ENCODE measurements at regions not wholly inside any gene's neighbourhood (a gene's known extent, or its start where the extent isn't known, plus 50 kb on each side); places are given as distances from the start of the nearest gene placed in this dataset.

DNA sequence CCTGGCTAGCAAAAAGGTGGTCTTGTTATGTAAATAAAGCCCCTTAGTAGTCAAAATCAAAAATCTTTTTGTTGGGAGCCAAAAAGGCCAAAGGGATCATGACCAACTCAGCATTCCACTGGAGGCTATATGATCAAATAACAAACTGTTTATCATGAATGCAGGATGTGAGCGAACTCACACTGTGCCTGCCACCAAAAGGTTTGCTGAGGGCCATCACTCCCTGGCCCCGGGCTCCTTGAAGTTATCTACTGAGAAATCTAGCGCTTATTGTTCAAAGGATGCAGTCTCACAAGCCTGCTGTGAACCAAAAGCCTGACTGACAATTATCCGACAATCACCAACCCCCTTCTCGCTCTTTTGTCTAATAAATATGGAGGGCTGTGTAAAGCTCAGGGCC lies 107.2 kb upstream of the DDHD1 start:
- Histone ChIP-seq H3K9me3 (ENCODE audit: control insufficient read depth, low read length) (peaks cover 91% of the 10 kb centered on the region), H3K27ac (ENCODE audit: low read depth, low read length) (peak overlapping the region; percentile 0), H3K4me3 (ENCODE audit: low read length) (peak overlapping the region; percentile 61), H3K36me3 (ENCODE audit: control insufficient read depth, insufficient read depth, low read length) (peaks cover 20% of the 10 kb centered on the region), H3K4me1 (ENCODE audit: control insufficient read depth, insufficient read depth, low read length) (peaks cover 6% of the 10 kb centered on the region), H3K9ac (ENCODE audit: extremely low read depth, low read length, poor library complexity, severe bottlenecking) (no peak overlapping the region), H3K27me3 (ENCODE audit: control insufficient read depth, insufficient read depth, low read length, poor library complexity, severe bottlenecking) (no peaks in the 10 kb centered on the region)
- Mint-ChIP-seq H3K27me3 (ENCODE audit: insufficient read depth) (no peaks in the 10 kb centered on the region), H3K4me3 (no peak overlapping the region), H3K36me3 (ENCODE audit: low read depth) (peaks cover 63% of the 10 kb centered on the region), H3K27ac (no peak overlapping the region), H3K4me1 (peaks cover 11% of the 10 kb centered on the region), H3K9me3 (peaks cover 86% of the 10 kb centered on the region)
- TF ChIP-seq, protein P1, sequence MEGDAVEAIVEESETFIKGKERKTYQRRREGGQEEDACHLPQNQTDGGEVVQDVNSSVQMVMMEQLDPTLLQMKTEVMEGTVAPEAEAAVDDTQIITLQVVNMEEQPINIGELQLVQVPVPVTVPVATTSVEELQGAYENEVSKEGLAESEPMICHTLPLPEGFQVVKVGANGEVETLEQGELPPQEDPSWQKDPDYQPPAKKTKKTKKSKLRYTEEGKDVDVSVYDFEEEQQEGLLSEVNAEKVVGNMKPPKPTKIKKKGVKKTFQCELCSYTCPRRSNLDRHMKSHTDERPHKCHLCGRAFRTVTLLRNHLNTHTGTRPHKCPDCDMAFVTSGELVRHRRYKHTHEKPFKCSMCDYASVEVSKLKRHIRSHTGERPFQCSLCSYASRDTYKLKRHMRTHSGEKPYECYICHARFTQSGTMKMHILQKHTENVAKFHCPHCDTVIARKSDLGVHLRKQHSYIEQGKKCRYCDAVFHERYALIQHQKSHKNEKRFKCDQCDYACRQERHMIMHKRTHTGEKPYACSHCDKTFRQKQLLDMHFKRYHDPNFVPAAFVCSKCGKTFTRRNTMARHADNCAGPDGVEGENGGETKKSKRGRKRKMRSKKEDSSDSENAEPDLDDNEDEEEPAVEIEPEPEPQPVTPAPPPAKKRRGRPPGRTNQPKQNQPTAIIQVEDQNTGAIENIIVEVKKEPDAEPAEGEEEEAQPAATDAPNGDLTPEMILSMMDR (conservative IDR thresholded peaks at IDR 0.05), result no peak
- DNase-seq, result peak; percentile 69
- WGBS, 2 experiments (ENCODE audit: insufficient coverage in 1 of 2, insufficient read length in 1 of 2), result 57 to 67% methylated on average over 3 to 5 of the region's 5 CpGs

DNA sequence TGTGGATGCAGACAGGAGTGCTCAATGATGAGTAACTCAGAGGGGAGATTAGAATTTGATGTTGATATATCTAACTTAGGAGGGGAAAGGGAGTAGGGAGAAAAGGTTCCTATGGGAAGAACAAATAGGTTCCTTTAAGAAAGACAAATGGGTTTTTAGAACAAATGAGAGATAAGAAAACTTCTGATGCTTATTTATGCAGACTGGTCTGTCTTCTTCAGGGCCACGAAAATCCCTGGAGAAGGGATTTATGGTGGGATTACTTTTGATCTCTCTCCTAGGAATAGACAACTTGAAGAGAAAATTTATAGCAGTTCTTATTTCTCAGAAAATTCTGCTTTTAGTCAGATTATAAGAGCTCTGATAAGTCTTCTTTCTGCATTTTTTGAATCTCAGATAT lies 99.0 kb upstream of the DDHD1 start:
- Mint-ChIP-seq H3K4me3 (no peak overlapping the region), H3K27me3 (ENCODE audit: insufficient read depth) (no peaks in the 10 kb centered on the region)

DNA sequence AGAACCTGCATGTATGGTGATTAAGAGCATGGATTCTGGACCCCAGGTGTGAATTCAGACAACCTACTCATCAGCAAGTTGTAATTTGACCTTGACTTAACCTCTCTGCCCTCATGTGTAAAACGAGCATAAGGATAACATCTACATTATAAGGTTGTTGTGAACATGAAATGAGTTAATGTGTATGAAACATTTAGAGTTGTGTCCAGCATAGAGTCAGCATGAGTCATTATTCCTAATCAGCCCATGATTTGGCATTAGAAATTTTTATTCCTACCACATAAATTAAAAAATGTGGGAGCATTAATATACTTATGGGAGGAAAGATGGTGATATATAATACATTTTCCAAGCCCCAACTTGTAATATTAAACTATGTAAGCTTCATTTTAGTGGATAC lies 95.9 kb upstream of the DDHD1 start:
- Histone ChIP-seq H3K4me1 (ENCODE audit: control insufficient read depth, insufficient read depth, low read length) (no peaks in the 10 kb centered on the region), H3K4me3 (ENCODE audit: low read length) (no peak overlapping the region), H3K27ac (ENCODE audit: low read depth, low read length) (no peak overlapping the region), H3K9ac (ENCODE audit: extremely low read depth, low read length, poor library complexity, severe bottlenecking) (no peak overlapping the region), H3K27me3 (ENCODE audit: control insufficient read depth, insufficient read depth, low read length, poor library complexity, severe bottlenecking) (no peaks in the 10 kb centered on the region), H3K9me3 (ENCODE audit: control insufficient read depth, low read length) (peaks cover 60% of the 10 kb centered on the region), H3K36me3 (ENCODE audit: control insufficient read depth, insufficient read depth, low read length) (no peaks in the 10 kb centered on the region)
- Mint-ChIP-seq H3K4me1 (no peaks in the 10 kb centered on the region), H3K27ac (no peak overlapping the region), H3K9me3 (peaks cover 34% of the 10 kb centered on the region), H3K27me3 (ENCODE audit: insufficient read depth) (no peaks in the 10 kb centered on the region), H3K4me3 (no peak overlapping the region), H3K36me3 (ENCODE audit: low read depth) (peaks cover 12% of the 10 kb centered on the region)
- WGBS, 2 experiments (ENCODE audit: insufficient coverage in 1 of 2, insufficient read length in 1 of 2), result 80% methylated on average over 1 of the region's 1 CpG; no CpG with 5 or more reads in 1 of the 2 experiments
- DNase-seq, result no peak
- TF ChIP-seq, protein P1 (conservative IDR thresholded peaks at IDR 0.05), result no peak

More for the DNA sequence above, 99.0 kb upstream of the DDHD1 start:
- Histone ChIP-seq H3K4me1 (ENCODE audit: control insufficient read depth, insufficient read depth, low read length) (no peaks in the 10 kb centered on the region), H3K27me3 (ENCODE audit: control insufficient read depth, insufficient read depth, low read length, poor library complexity, severe bottlenecking) (no peaks in the 10 kb centered on the region), H3K27ac (ENCODE audit: low read depth, low read length) (no peak overlapping the region), H3K9me3 (ENCODE audit: control insufficient read depth, low read length) (peaks cover 62% of the 10 kb centered on the region), H3K9ac (ENCODE audit: extremely low read depth, low read length, poor library complexity, severe bottlenecking) (no peak overlapping the region), H3K36me3 (ENCODE audit: control insufficient read depth, insufficient read depth, low read length) (peaks cover 9% of the 10 kb centered on the region), H3K4me3 (ENCODE audit: low read length) (no peak overlapping the region)
- TF ChIP-seq, protein P1 (conservative IDR thresholded peaks at IDR 0.05), result no peak
- Mint-ChIP-seq H3K27ac (no peak overlapping the region), H3K36me3 (ENCODE audit: low read depth) (peaks cover 10% of the 10 kb centered on the region), H3K4me1 (no peaks in the 10 kb centered on the region), H3K9me3 (peaks cover 40% of the 10 kb centered on the region)
- WGBS, 2 experiments (ENCODE audit: insufficient coverage in 1 of 2, insufficient read length in 1 of 2), result 100% methylated on average over 1 of the region's 1 CpG; no CpG with 5 or more reads in 1 of the 2 experiments
- DNase-seq, result no peak
